ENCODE measurements at regions not wholly inside any gene's neighbourhood (a gene's known extent, or its start where the extent isn't known, plus 50 kb on each side); places are given as distances from the start of the nearest gene placed in this dataset.
"Not testable (repeated sequence)": the region's sequence is repeated elsewhere in the genome, so short reads cannot be mapped to it uniquely, and the experiment has no call there.

- DNase-seq: no peak
These were observed 122.6 kb upstream of the FREM1 start for GRCh38 chr9:15032860-15033259.

- DNase-seq: no peak
These were observed 110.9 kb upstream of the FREM1 start for GRCh38 chr9:15021146-15021545.

- no peak for DNase-seq
These were observed 107.9 kb upstream of the FREM1 start for GRCh38 chr9:15018096-15018637.

- no peak for DNase-seq
These were observed 100.4 kb upstream of the FREM1 start for GRCh38 chr9:15010581-15010980.

GRCh38 chr9:15007698-15008097, 97.5 kb upstream of the FREM1 start:
- DNase-seq: no peak

- no peak for DNase-seq
These were observed 84.5 kb upstream of the FREM1 start for GRCh38 chr9:14994738-14995137.

GRCh38 chr9:14993901-14994554, 83.8 kb upstream of the FREM1 start:
- DNase-seq: no peak

- DNase-seq: no peak
These were observed 83.0 kb upstream of the FREM1 start for GRCh38 chr9:14993061-14993800.

- no peak for DNase-seq
These were observed 82.3 kb upstream of the FREM1 start for GRCh38 chr9:14992516-14992915.

- no peak for DNase-seq
These were observed 81.9 kb upstream of the FREM1 start for GRCh38 chr9:14992081-14992480.

- DNase-seq: not testable (repeated sequence)
These were observed 80.4 kb upstream of the FREM1 start for GRCh38 chr9:14990647-14991046.

- no peak for DNase-seq
These were observed 79.6 kb upstream of the FREM1 start for GRCh38 chr9:14989811-14990210.

- not testable (repeated sequence) for DNase-seq
These were observed 79.1 kb upstream of the FREM1 start for GRCh38 chr9:14989336-14989735.

GRCh38 chr9:14987858-14988257, 77.6 kb upstream of the FREM1 start:
- DNase-seq: no peak

- no peak for DNase-seq
These were observed 75.2 kb upstream of the FREM1 start for GRCh38 chr9:14985419-14985818.

GRCh38 chr9:14983599-14983998, 73.4 kb upstream of the FREM1 start:
- DNase-seq: no peak

- DNase-seq: no peak
These were observed 71.2 kb upstream of the FREM1 start for GRCh38 chr9:14981291-14981950.

GRCh38 chr9:14978022-14979000, 68.1 kb upstream of the FREM1 start:
- no peak for DNase-seq

GRCh38 chr9:14967450-14968321, 57.5 kb upstream of the FREM1 start:
- DNase-seq: no peak

- DNase-seq: no peak
These were observed 52.1 kb upstream of the FREM1 start for GRCh38 chr9:14962193-14962882.
